GM12892 (cell line): ENCODE measurements at regions not wholly inside any gene's neighbourhood (a gene's known extent, or its start where the extent isn't known, plus 50 kb on each side); places are given as distances from the start of the nearest gene placed in this dataset.

Source experiments
- DNase-seq: peaks from one replicate; pipeline ENCODE4 v3.0.0; 2011; ENCODE audit not compliant: insufficient read length
- FAIRE-seq: peaks from 2 replicates; lab custom pipeline; 2011; peaks lifted over from hg19 to GRCh38; lab: Jason Lieb, UNC
- POLR2A ChIP-seq: IDR thresholded peaks from 2 replicates; pipeline ENCODE4 v1.6.1; 2011; ENCODE audit warnings: low read depth, low read length, control low read depth
- POLR2AphosphoS5 ChIP-seq: IDR thresholded peaks from 2 replicates; pipeline ENCODE4 v1.6.1; 2011; ENCODE audit warnings: low read depth, low read length, control low read depth
- TAF1 ChIP-seq: IDR thresholded peaks from 2 replicates; pipeline ENCODE4 v1.6.1; 2011; ENCODE audit warnings: low read depth, mild to moderate bottlenecking, control low read depth, low read length, borderline replicate concordance

- FAIRE-seq (no peak), DNase-seq (no peak)
- TF ChIP-seq POLR2A = no peak
- TF ChIP-seq TAF1 = no peak
- TF ChIP-seq POLR2AphosphoS5 = no peak
These were observed 161.1 kb upstream of the DPYD start for GRCh38 chr1:98081944-98082343.

GRCh38 chr1:98078596-98078995 is 157.8 kb upstream of the DPYD start:
- TF ChIP-seq TAF1 (no peak), POLR2AphosphoS5 (no peak), POLR2A (no peak)
- DNase-seq (no peak), FAIRE-seq (no peak)

GRCh38 chr1:98077691-98078090 is 156.9 kb upstream of the DPYD start:
- TF ChIP-seq POLR2AphosphoS5 (no peak), TAF1 (no peak), POLR2A (no peak)
- DNase-seq (no peak), FAIRE-seq (no peak)

GRCh38 chr1:98075626-98076025 is 154.8 kb upstream of the DPYD start:
- FAIRE-seq (no peak), DNase-seq (no peak)
- TF ChIP-seq POLR2A (no peak), POLR2AphosphoS5 (no peak), TAF1 (no peak)

- no peak for DNase-seq
- TF ChIP-seq POLR2A (no peak), POLR2AphosphoS5 (no peak), TAF1 (no peak)
- no peak for FAIRE-seq
These were observed 153.0 kb upstream of the DPYD start for GRCh38 chr1:98073823-98074222.

- FAIRE-seq (no peak), DNase-seq (no peak)
- no peak for TF ChIP-seq POLR2A
- TF ChIP-seq POLR2AphosphoS5 = no peak
- no peak for TF ChIP-seq TAF1
These were observed 152.3 kb upstream of the DPYD start for GRCh38 chr1:98073106-98073505.

GRCh38 chr1:98072047-98072446 is 151.2 kb upstream of the DPYD start:
- no peak for TF ChIP-seq TAF1
- TF ChIP-seq POLR2A = no peak
- TF ChIP-seq POLR2AphosphoS5 = no peak
- FAIRE-seq = no peak
- no peak for DNase-seq

GRCh38 chr1:98068016-98068415 is 147.2 kb upstream of the DPYD start:
- FAIRE-seq = no peak
- no peak for DNase-seq
- TF ChIP-seq POLR2AphosphoS5 = no peak
- no peak for TF ChIP-seq TAF1
- no peak for TF ChIP-seq POLR2A

- DNase-seq (no peak), FAIRE-seq (no peak)
- TF ChIP-seq POLR2AphosphoS5 (no peak), POLR2A (no peak)
These were observed 146.1 kb upstream of the DPYD start for GRCh38 chr1:98066911-98067310.

- no peak for DNase-seq
These were observed 138.8 kb upstream of the DPYD start for GRCh38 chr1:98059620-98060019.

GRCh38 chr1:98058676-98059075 is 137.8 kb upstream of the DPYD start:
- DNase-seq (no peak), FAIRE-seq (no peak)
- TF ChIP-seq TAF1 (no peak), POLR2AphosphoS5 (no peak), POLR2A (no peak)

More at GRCh38 chr1:98059620-98060019, 138.8 kb upstream of the DPYD start:
- TF ChIP-seq TAF1 (no peak), POLR2AphosphoS5 (no peak), POLR2A (no peak)
- FAIRE-seq = no peak

- FAIRE-seq (no peak), DNase-seq (no peak)
- no peak for TF ChIP-seq POLR2A
- TF ChIP-seq TAF1 = no peak
- TF ChIP-seq POLR2AphosphoS5 = no peak
These were observed 136.5 kb upstream of the DPYD start for GRCh38 chr1:98057236-98057910.

- TF ChIP-seq TAF1 (no peak), POLR2AphosphoS5 (no peak), POLR2A (no peak)
- DNase-seq (no peak), FAIRE-seq (no peak)
These were observed 135.9 kb upstream of the DPYD start for GRCh38 chr1:98056781-98057180.

- DNase-seq = no peak
- TF ChIP-seq POLR2A (no peak), POLR2AphosphoS5 (no peak), TAF1 (no peak)
- FAIRE-seq = no peak
These were observed 134.6 kb upstream of the DPYD start for GRCh38 chr1:98055457-98055856.
